ENCODE measurements at regions not wholly inside any gene's neighbourhood (a gene's known extent, or its start where the extent isn't known, plus 50 kb on each side); places are given as distances from the start of the nearest gene placed in this dataset.
"Not testable (repeated sequence)": the region's sequence is repeated elsewhere in the genome, so short reads cannot be mapped to it uniquely, and the experiment has no call there.

DNA sequence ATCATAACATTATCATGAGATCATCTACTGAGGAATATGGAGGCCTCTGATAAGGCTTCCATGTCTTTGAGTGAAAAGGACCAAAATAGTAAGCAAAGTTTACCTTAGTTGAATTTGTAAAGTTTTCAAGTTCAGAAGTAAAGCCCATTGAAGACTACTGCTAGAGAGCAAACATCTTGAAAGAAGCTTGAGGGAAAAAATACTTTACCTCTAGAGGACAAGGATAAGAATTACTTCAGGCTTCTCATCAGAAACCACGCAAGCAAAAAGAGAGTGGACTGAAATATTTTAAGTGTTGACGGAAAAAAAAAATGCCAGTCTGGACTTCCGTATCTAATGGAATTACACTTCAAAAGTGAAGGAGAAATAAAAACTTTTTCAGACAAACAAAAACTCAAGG, 114.3 kb downstream of the MPP7 start:
- DNase-seq (ENCODE audit: low read depth in 2 of 2) = no peak

DNA sequence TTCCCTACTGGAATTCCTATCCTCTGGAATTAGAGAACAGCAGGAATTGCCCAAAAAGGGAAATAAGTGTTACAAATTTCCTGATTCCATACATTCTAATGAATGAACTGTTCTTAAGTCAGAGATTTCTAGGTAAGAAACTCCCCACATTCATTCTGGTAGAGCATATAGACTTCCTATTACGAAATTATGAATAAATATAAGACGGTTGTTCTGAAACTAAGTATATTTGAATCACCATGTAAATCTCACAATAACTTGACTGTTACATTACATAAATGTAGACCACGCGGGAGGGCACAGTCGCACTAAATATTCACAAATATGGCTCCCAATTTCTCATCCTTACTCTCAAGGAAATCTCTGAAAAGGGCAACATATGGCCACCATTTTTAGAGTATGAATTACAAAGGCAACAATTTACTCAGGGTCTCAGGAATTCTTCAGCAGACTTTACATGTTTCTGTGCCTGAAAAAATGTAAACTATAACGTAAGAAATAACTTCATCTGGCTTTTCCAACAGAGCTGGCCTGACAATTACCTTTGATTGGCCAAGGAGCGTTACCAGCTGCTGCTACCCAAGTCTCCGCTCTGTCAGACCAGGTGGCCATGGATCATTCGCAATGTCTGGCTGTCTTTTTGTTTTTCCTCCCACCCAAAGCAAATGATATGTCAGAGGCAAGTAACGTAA, 115.8 kb downstream of the MPP7 start:
- no peak for DNase-seq (ENCODE audit: low read depth in 2 of 2)

DNA sequence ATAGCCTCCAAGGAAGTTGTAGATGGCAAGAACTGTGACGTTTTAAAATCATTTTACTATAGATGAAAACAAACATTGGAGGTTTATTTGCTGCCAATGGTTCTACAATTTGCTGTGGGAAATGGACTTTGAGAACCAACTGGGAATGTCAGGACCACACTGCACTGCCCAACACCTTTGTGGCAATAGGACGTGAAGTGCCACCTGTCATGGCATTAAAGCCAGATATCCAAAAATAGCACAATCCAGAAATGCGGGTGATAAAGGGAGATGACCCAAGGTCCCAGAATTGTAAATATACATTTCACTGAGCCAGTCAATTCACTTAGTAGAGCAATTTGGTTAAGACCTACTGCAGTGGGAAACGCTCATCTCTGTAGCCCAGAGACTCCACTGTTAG, 116.4 kb downstream of the MPP7 start:
- DNase-seq (ENCODE audit: low read depth in 2 of 2) = no peak

DNA sequence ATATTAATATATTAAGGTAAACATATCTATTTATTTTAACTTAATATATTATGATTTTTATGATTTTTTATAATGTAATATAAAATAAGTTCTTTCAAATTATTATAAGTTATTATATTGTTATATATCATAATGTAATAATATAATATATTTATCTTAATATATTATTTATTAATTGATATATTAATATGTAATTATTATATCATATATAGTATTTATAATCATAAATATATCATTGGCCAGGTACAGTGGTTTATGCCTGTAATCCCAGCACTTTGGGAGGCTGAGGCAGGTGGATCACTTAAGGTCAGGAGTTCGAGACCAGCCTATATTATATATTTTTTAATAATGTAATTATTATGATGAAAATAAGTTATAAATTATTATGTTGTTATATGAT, 118.1 kb downstream of the MPP7 start:
- DNase-seq (ENCODE audit: low read depth in 2 of 2) = no peak

DNA sequence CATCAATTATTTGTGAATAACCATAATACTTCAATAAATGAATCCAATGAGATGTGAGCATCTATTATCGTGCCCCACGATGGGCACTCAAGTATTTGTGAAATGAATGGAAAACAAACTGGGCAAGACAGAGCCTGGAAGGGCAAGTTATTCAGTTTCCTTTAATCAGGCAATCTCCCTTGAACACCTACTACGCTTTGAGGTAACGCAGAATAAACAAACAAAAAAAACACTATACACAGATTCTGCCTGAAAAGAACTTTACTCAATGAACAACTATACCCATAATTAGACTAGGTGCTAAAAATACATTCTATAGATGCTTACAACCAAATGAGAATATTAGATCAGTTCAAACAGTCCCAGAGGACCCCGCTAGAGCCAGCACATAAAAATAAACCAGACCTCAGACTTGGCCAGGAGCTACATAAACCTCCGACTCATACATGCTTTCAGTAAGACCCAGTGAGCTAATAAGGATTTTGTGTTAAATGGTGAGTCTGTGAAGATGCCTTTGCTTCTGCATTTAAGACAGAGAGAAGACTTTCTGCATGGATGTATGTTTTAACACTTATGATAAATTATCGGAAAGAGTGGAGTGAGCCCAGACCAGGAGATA, 121.3 kb downstream of the MPP7 start:
- no peak for DNase-seq (ENCODE audit: low read depth in 2 of 2)

DNA sequence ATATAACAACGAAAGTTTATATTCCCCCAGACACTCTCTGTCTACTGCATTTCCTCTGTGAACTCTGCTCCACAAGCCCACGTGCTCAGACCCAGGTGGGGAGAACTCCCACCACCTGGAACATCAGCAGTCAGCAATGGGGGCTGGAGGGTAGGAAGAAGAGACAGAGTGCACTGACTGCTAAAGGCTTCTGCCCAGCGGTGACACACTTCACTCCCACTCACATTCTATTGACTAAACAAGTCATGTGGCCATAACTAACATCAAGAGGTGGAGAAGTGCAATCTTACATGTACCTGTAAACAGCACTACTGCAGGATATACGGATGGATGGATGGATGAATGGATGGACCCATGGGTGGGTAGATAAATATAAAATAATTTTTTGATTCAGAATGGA, 122.2 kb downstream of the MPP7 start:
- no peak for DNase-seq (ENCODE audit: low read depth in 2 of 2)

DNA sequence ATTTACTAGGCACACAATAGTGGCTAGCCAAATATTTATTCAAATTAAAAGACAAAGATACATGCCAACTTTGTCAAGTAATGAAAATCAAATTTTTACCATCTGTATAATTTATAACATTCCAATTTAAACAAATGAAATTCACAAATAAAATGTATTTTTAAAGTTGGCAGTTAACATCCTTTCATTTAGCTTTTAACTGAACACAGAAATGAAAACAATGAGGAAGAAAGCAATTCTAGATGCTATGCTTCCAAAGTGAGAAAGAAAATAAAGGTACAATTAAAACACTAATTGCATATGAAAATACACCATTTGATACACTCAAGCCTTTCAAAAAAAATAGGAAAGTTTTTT, 123.1 kb downstream of the MPP7 start:
- DNase-seq (ENCODE audit: low read depth in 2 of 2) = no peak

DNA sequence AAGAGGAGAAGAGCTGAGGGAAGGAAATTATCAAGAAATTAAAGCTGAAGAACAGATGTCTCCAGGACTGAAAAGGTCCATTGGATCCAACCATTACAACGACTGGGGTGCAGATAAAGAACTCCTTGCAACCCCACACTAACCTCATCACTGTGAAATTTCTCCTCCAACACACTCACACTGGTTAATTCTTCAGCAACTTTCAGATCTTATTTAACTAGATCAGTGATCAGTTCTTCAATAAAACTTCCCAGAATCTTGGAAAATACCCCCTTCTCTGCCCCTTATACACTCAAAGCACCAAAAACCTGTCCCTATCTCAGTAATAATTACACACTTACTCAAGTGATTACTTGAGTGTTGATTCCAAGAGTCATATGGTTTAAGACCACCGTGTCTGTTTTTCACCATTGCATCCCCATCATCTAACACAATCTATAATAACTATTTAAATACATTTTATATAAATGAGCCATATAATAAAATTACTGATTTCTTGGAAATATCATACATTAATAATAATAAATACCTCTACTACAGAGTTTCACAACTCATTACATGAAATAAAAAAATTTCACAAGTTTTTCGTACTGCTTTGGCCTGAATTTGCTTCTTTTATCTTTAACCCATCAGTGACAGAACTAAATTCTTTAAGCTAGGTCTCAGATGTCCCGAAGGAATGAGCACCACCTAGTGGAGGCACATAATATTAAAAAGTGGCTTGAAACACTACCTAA, 123.7 kb downstream of the MPP7 start:
- DNase-seq (ENCODE audit: low read depth in 2 of 2) = peak in 1 of 2 donors; percentile 41

DNA sequence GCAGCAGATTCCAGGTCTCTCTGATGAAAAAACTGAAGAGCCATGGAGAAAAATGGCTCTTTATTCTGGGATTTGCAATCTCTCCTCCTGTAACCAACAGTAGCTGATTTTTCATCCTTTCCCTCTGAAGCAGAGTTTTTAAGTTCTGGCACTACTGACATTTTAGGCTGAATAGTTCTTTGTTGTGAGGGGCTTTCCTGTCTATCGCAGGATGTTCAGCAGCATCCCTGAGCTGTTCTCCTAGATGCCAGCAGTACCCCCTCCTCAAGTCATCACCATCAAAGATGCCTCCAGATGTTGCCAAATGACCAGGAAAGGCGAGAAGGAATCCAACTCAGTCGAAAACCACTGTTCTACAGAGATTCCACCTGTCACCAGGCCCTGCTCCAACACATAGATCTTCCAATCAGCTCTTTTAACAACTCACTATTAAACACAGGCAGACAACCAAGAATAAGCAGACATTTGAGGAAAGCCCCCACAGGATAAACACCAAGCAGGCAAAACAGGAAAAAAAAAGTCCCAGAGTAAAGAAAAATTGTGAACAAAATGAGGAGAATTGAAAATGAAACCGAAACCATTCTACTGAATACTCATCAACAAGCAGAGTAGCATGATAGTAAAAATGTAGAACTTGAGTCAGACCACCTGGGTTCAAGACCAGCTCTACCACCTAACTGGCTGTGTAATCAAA, 124.8 kb downstream of the MPP7 start:
- no peak for DNase-seq (ENCODE audit: low read depth in 2 of 2)

DNA sequence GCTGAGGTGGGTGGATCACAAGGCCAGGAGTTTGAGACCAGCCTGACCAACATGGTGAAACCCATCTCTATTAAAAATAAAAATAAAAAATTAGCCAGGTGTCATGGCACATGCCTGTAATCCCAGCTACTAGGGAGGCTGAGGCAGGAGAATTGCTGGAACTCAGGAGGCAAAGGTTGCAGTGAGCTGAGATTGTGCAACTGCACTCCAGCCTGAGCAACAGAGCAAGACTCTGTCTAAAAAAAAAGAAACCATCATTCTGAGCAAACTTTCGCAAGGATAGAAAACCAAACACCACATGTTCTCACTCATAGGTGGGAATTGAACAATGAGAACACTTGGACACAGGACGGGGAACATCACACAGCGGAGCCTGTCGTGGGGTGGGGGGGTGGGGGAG, 126.4 kb downstream of the MPP7 start:
- DNase-seq (ENCODE audit: low read depth in 2 of 2) = not testable (repeated sequence)

DNA sequence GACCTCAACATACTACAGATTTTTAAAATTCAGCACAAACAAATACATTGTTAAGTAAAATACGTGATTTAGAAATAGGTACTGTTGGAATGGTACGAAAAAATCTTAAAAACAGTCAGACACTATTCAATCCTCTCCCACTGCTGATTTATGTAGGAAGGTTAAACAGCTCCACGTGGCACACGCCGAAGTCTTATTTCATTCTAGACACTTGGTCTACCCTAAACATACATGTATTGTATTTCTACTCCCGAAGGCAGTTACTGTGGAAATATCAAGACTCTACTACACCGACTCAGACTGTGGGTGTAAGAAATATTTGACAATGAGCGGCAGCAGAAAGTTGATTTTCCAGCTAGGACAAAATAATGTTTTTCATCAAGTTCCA, 130.6 kb downstream of the MPP7 start:
- DNase-seq (ENCODE audit: low read depth in 2 of 2) = no peak

DNA sequence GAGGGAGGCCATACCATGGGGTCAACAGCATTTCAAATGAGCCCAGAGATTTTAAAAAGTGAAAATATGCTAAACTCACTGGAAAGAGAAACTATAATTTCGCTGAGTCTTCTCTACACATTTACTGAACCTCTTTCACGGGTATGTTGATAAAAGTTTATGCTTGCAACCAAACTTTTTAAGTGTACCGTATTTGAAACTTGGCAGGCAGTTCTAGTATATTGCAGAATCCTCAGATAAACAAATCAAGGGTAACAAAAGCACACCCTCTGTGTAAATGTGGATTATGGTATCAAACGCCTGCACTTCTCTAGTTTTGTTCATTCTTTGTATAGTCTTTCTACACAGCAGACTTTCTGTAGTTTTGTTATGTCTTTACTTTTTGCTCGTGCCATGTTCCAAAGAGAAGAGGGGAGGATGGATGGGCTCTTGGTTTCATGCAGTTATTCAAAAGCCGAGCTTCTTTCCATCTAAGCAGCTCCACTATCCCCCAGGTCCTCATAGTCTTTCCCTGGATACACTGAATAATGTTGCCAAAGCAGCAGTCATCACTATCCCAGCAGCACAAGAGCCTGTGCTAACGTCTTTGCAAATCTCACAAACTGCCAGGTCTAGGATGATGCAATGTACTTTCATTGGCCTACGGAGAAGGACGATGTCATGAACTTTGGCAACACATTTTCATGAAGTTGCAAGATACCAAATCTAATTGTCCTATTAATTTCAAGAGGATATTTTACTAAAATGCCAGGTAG, 131.2 kb downstream of the MPP7 start:
- no peak for DNase-seq (ENCODE audit: low read depth in 2 of 2)

DNA sequence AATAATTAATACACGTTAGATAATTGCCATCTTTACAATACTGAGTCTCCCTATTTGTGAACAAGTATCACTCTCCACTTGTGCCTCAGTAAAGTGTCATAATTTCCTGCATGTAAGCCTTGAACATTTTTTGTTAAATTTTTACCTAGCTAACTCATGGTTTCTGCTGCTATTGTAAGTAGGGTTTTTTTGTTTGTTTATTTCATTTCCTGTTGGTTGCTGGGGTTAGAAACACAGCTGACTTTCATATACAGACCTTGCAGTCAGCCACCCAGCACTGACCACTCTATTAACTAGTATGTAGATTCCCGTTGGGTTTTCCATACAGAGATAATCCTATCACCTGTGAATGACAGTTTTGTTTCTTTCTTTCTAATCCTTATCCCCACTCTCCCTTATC, 133.3 kb downstream of the MPP7 start:
- no peak for DNase-seq (ENCODE audit: low read depth in 2 of 2)

DNA sequence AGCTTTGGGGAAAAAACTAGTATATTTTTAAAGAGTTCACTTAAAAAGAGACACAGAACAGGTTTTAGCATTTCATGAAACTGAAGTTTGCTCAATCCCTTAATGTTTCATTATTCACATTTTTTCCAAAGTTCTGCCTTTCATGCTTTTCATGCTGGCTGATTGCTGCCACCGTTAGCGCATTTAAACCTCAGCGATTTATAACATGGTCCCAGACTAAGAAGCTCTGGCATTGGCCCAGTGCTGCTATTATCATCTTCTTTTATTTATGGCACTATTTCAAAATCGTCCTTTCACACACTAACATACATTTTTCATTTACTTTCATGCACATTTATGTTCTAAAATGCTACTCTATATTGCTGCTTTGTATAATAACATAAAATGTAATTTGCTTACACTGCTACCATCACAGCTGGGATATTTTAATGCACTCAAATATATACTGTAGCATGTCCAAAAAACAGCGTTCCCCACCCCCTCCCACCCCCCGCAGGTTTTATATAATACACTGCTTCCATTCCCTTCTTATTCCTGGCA, 141.9 kb downstream of the MPP7 start:
- no peak for DNase-seq (ENCODE audit: low read depth in 2 of 2)

DNA sequence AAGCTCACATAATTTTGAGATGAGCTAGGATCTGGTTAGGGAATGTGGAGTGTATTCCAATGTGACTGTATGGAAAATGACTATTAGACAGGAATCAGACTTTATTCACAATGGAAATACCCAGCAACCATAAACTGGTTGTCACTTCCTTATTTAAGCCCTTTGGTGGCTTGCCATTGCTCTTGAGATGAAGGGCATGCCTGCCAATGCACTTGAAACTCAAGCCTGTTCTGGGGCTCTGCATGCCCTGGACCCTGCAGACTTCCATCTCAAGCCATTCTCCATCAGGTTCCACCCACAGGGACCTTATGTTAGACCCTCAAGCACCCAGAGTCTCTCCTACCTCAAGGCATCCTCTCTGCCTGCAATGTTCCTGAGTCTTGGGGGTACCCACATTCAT, 145.5 kb downstream of the MPP7 start:
- no peak for DNase-seq (ENCODE audit: low read depth in 2 of 2)

DNA sequence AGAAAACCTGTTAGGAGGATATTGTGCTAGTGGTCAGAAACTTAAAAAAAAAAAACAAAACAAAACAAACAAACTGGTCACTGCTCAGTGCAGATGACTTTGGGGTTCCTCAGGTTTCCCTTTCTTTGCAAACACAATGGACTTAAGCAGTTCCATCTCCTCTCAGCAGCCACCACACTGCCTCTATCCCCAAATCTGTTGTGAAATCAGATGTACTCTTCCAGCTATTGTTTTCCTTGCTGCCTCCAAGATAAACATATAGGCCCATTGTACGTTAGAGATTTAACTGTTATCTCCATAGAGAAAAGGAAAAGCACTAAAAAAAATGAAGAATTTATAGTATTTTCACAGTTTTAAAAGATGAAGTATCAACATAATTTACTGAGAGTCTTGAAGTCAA, 147.1 kb downstream of the MPP7 start:
- no peak for DNase-seq (ENCODE audit: low read depth in 2 of 2)

DNA sequence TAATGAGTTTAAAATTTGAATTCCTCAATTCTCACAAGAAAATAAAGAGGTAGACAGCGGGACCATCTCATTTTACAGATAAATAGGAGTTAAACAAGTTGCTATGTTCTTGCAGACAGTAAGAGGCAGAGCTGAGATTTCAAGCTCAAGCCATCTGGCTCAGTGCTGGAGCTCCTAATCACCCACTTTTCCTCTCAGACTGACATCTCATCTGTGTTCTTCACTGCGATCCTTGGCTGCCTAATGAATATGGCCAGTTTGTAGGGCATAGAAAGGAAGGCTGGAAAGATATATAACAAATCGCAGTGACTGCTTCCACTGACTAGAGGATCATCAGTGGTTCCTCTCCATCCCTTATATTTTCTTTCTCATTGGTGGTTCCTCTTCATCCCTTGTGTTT, 151.2 kb downstream of the MPP7 start:
- DNase-seq (ENCODE audit: low read depth in 2 of 2) = no peak

DNA sequence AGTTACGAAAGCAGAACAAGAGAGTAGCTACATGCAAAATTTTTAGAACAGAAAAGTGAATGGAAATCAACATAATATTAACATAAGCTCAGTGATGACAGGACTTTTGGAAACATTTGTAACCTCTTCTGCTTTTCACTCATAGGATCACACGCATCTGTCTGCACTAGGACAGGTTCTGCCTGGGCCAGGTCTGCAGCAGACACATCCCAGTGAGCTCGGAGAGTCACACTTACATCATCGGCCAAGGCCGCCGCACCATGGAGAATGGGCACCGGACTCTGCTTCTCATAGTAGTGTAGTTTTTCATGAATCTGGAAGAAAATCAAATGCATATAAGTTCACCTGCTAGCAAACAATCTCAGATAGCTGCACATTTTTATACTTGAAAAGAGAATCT, 150.9 kb upstream of the ODAD2 start:
- no peak for DNase-seq (ENCODE audit: low read depth in 2 of 2)

DNA sequence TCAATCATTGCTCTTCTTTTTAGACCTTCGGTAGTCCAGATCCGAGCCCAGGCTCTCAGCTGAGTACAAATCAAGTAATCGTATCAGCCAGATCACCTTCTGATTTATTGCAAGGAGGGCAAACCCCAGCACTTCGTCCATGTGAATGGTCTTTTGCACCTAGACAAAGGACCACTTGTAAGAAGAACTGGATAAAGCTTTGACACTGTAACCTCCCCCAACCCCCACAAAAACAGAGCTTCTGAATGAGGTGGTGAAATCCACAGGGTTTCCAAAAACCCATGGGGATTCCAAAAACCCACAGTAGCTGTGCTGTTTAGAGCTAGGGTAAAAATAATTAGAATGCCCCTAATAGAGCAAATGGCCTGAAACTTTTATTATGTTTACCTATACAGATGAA, 148.8 kb upstream of the ODAD2 start:
- no peak for DNase-seq (ENCODE audit: low read depth in 2 of 2)

DNA sequence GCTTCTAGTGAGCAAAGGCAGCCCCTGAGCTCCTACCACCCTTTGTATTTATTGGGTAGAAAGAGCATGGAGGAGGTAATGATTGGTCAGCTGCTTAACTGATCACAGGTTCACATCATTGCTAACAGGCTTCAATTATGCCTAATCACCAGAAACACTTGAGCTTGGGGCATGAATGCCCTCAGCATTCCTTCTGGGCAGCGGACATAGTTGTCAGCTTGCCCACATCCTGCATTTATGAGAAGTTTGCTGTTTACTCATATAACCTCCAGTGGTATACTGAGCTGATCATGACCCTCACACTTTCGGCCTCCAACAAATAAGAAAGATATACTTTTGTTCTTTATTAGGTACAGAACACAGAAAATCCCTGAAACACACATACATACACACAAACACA, 140.3 kb upstream of the ODAD2 start:
- DNase-seq (ENCODE audit: low read depth in 2 of 2) = no peak
